ENCODE measurements at regions not wholly inside any gene's neighbourhood (a gene's known extent, or its start where the extent isn't known, plus 50 kb on each side); places are given as distances from the start of the nearest gene placed in this dataset.

- Histone ChIP-seq H3K4me2 (ENCODE audit: insufficient read depth, low read length) (no peak overlapping the region), H3K9me3 (ENCODE audit: low read depth, low read length) (no peaks in the 10 kb centered on the region), H4K20me1 (ENCODE audit: insufficient read depth, low read length) (no peaks in the 10 kb centered on the region), H3K79me2 (ENCODE audit: insufficient read depth, low read length) (no peaks in the 10 kb centered on the region), H3K27me3 (ENCODE audit: insufficient read depth, low read length) (no peaks in the 10 kb centered on the region), H3K4me3 (ENCODE audit: insufficient read depth, low read length) (no peak overlapping the region), H3K27ac (ENCODE audit: low read depth, low read length) (no peak overlapping the region), H3K36me3 (ENCODE audit: insufficient read depth, low read length) (no peaks in the 10 kb centered on the region), H2AFZ (ENCODE audit: low read length) (no peak overlapping the region), H3K4me1 (ENCODE audit: insufficient read depth, low read length) (no peaks in the 10 kb centered on the region)
- no peak for DNase-seq (ENCODE audit: insufficient read length, low spot score, missing footprints)
- TF ChIP-seq CTCF (IDR thresholded peaks at IDR 0.05; ENCODE audit: extremely low read depth, low read depth, low read length): no peak
These were observed 75.8 kb upstream of the PRKG2 start for GRCh38 chr4:81290813-81291212.

GRCh38 chr4:81287101-81287500 is 72.1 kb upstream of the PRKG2 start:
- Histone ChIP-seq H3K4me1 (ENCODE audit: insufficient read depth, low read length) (no peaks in the 10 kb centered on the region), H3K27ac (ENCODE audit: low read depth, low read length) (no peak overlapping the region), H3K9me3 (ENCODE audit: low read depth, low read length) (no peaks in the 10 kb centered on the region), H3K36me3 (ENCODE audit: insufficient read depth, low read length) (no peaks in the 10 kb centered on the region), H2AFZ (ENCODE audit: low read length) (no peak overlapping the region), H3K4me3 (ENCODE audit: insufficient read depth, low read length) (no peak overlapping the region), H3K4me2 (ENCODE audit: insufficient read depth, low read length) (no peak overlapping the region), H3K79me2 (ENCODE audit: insufficient read depth, low read length) (no peaks in the 10 kb centered on the region), H4K20me1 (ENCODE audit: insufficient read depth, low read length) (no peaks in the 10 kb centered on the region), H3K27me3 (ENCODE audit: insufficient read depth, low read length) (no peaks in the 10 kb centered on the region)
- no peak for TF ChIP-seq CTCF (IDR thresholded peaks at IDR 0.05; ENCODE audit: extremely low read depth, low read depth, low read length)
- DNase-seq (ENCODE audit: insufficient read length, low spot score, missing footprints): no peak

DNA sequence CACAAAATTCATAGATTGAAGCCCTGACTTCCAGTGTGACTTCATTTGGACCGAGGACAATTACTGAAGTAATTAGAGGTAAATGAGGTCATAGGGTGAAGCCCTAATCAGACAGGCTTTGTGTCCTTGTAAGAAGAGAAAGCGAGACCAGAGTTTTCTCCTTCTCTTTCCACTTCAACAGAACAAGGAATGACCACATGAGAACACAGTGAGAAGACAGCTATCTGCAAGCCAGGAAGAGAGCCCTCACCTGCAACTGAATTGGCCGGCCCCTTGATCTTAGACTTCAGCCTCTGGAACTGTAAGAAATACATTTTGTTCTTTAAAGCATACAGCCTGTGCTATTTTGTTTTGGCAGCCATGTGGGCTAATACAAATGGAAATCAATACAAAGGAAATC is 67.1 kb upstream of the PRKG2 start:
- Histone ChIP-seq H3K79me2 (ENCODE audit: insufficient read depth, low read length) (no peaks in the 10 kb centered on the region), H4K20me1 (ENCODE audit: insufficient read depth, low read length) (no peaks in the 10 kb centered on the region), H3K4me1 (ENCODE audit: insufficient read depth, low read length) (no peaks in the 10 kb centered on the region), H3K27me3 (ENCODE audit: insufficient read depth, low read length) (no peaks in the 10 kb centered on the region), H3K4me3 (ENCODE audit: insufficient read depth, low read length) (no peak overlapping the region), H3K4me2 (ENCODE audit: insufficient read depth, low read length) (no peak overlapping the region), H2AFZ (ENCODE audit: low read length) (no peak overlapping the region), H3K27ac (ENCODE audit: low read depth, low read length) (no peak overlapping the region), H3K36me3 (ENCODE audit: insufficient read depth, low read length) (no peaks in the 10 kb centered on the region), H3K9me3 (ENCODE audit: low read depth, low read length) (no peaks in the 10 kb centered on the region)
- DNase-seq (ENCODE audit: insufficient read length, low spot score, missing footprints): no peak
- TF ChIP-seq CTCF (IDR thresholded peaks at IDR 0.05; ENCODE audit: extremely low read depth, low read depth, low read length): no peak

DNA sequence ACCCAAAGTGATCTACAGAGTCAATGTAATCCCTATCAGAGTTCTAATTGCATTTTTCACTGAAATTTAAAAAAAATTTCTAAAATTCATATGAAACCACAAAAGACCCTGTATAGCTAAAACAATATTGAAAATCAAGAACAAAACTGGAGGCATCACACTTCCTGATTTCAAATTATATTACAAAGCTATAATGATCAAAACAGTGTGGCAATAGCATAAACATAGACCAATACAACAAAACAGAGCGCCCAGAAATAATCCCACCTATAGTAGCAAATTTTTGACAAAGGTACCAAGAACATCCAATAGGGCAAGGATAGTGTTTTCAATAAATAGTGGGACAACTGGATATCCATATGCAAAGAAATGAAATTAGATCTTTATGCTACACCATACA is 59.4 kb upstream of the PRKG2 start:
- Histone ChIP-seq H3K4me3 (ENCODE audit: insufficient read depth, low read length) (no peak overlapping the region), H3K36me3 (ENCODE audit: insufficient read depth, low read length) (no peaks in the 10 kb centered on the region), H3K27ac (ENCODE audit: low read depth, low read length) (no peak overlapping the region), H3K4me2 (ENCODE audit: insufficient read depth, low read length) (no peak overlapping the region), H2AFZ (ENCODE audit: low read length) (no peak overlapping the region), H3K9me3 (ENCODE audit: low read depth, low read length) (no peaks in the 10 kb centered on the region), H3K4me1 (ENCODE audit: insufficient read depth, low read length) (no peaks in the 10 kb centered on the region), H3K79me2 (ENCODE audit: insufficient read depth, low read length) (no peaks in the 10 kb centered on the region), H4K20me1 (ENCODE audit: insufficient read depth, low read length) (no peaks in the 10 kb centered on the region), H3K27me3 (ENCODE audit: insufficient read depth, low read length) (no peaks in the 10 kb centered on the region)
- DNase-seq (ENCODE audit: insufficient read length, low spot score, missing footprints): no peak
- no peak for TF ChIP-seq CTCF (IDR thresholded peaks at IDR 0.05; ENCODE audit: extremely low read depth, low read depth, low read length)
